ENCODE measurements at regions not wholly inside any gene's neighbourhood (a gene's known extent, or its start where the extent isn't known, plus 50 kb on each side); places are given as distances from the start of the nearest gene placed in this dataset.

- TF ChIP-seq CTCF (IDR thresholded peaks at IDR 0.05), result no peak
- Histone ChIP-seq H3K4me1 (no peaks in the 10 kb centered on the region), H3K9me3 (ENCODE audit: control insufficient read depth, low read length) (no peaks in the 10 kb centered on the region), H3K36me3 (ENCODE audit: control insufficient read depth, insufficient read depth, low read length) (no peaks in the 10 kb centered on the region), H3K27me3 (ENCODE audit: control insufficient read depth, insufficient read depth, low read length) (no peaks in the 10 kb centered on the region), H3K27ac (no peak overlapping the region), H3K4me3 (ENCODE audit: low read depth, low read length) (no peak overlapping the region), H3K4me2 (ENCODE audit: low read length) (no peak overlapping the region), H2AFZ (no peak overlapping the region), H3K9ac (no peak overlapping the region), H3K79me2 (no peaks in the 10 kb centered on the region)
Observed at GRCh38 chr5:63603996-63604395, 358.2 kb downstream of the HTR1A start.

DNA sequence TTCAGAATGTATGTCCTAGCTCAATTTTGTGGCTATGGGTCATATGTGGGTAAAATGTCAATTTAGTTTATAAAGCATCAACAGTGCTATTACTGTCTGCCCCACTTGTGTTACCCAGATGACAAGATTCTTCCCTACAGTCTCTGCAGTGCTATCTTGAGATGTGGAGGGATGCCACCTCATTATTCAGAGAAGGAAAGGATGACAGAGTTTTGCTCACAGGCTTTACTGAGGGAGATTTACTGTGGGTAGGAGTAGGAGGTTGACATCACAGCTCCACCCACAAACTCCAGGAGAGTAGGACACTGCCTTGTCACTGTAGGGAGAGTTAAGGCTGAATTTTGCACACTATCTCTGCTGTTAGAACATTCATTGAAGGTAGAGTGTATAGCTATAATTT is 359.3 kb downstream of the HTR1A start:
- no peaks in the 10 kb centered on the region for H3K36me3 ChIP-seq (ENCODE audit: control insufficient read depth, insufficient read depth, low read length)
- H3K4me2 ChIP-seq (ENCODE audit: low read length), result no peak overlapping the region
- H2AFZ ChIP-seq, result no peak overlapping the region

GRCh38 chr5:63596254-63596653 is 366.0 kb downstream of the HTR1A start:
- Histone ChIP-seq H3K9me3 (ENCODE audit: control insufficient read depth, low read length) (no peaks in the 10 kb centered on the region), H3K4me2 (ENCODE audit: low read length) (no peak overlapping the region), H3K27ac (no peak overlapping the region), H3K4me3 (ENCODE audit: low read depth, low read length) (no peak overlapping the region), H3K79me2 (no peaks in the 10 kb centered on the region), H3K36me3 (ENCODE audit: control insufficient read depth, insufficient read depth, low read length) (no peaks in the 10 kb centered on the region), H3K9ac (no peak overlapping the region), H3K27me3 (ENCODE audit: control insufficient read depth, insufficient read depth, low read length) (no peaks in the 10 kb centered on the region), H3K4me1 (no peaks in the 10 kb centered on the region), H2AFZ (no peak overlapping the region)
- no peak for TF ChIP-seq CTCF (IDR thresholded peaks at IDR 0.05)

More for the DNA sequence above, 359.3 kb downstream of the HTR1A start:
- no peak for TF ChIP-seq CTCF (IDR thresholded peaks at IDR 0.05)
- H3K4me3 ChIP-seq (ENCODE audit: low read depth, low read length), result no peak overlapping the region
- no peaks in the 10 kb centered on the region for H3K9me3 ChIP-seq (ENCODE audit: control insufficient read depth, low read length)
- no peaks in the 10 kb centered on the region for H3K79me2 ChIP-seq
- H3K27ac ChIP-seq, result no peak overlapping the region
- H3K9ac ChIP-seq, result no peak overlapping the region
- H3K4me1 ChIP-seq, result no peaks in the 10 kb centered on the region
- H3K27me3 ChIP-seq (ENCODE audit: control insufficient read depth, insufficient read depth, low read length), result no peaks in the 10 kb centered on the region

DNA sequence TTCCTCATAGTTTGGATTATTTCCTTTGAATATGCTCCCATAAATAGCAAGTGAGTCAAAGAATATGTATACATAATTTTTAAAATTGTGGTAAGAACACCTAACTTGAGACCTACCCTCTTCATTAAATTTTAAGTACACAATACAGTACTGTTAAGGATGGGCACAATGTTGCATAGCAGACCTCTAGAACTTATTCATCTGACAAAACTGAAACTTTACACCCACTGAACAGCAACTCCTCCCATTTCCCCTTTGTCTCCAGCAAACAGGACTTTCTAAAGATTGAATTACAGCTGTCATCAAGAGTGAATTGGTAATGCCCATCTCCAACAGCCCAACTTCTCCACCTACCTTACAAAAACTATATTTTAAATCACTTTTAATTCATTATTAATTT is 388.9 kb downstream of the HTR1A start:
- H3K9ac ChIP-seq, result no peak overlapping the region
- TF ChIP-seq CTCF (IDR thresholded peaks at IDR 0.05), result no peak

GRCh38 chr5:63572740-63573139 is 389.5 kb downstream of the HTR1A start:
- Histone ChIP-seq H3K4me3 (ENCODE audit: low read depth, low read length) (no peak overlapping the region), H3K79me2 (no peaks in the 10 kb centered on the region), H3K27ac (no peak overlapping the region), H3K9ac (no peak overlapping the region), H3K4me2 (ENCODE audit: low read length) (no peak overlapping the region), H3K36me3 (ENCODE audit: control insufficient read depth, insufficient read depth, low read length) (no peaks in the 10 kb centered on the region), H2AFZ (no peak overlapping the region), H3K9me3 (ENCODE audit: control insufficient read depth, low read length) (no peaks in the 10 kb centered on the region), H3K27me3 (ENCODE audit: control insufficient read depth, insufficient read depth, low read length) (no peaks in the 10 kb centered on the region), H3K4me1 (no peaks in the 10 kb centered on the region)
- no peak for TF ChIP-seq CTCF (IDR thresholded peaks at IDR 0.05)

More for the DNA sequence above, 388.9 kb downstream of the HTR1A start:
- Histone ChIP-seq H3K27ac (no peak overlapping the region), H3K36me3 (ENCODE audit: control insufficient read depth, insufficient read depth, low read length) (no peaks in the 10 kb centered on the region), H3K4me3 (ENCODE audit: low read depth, low read length) (no peak overlapping the region), H3K79me2 (no peaks in the 10 kb centered on the region), H3K9me3 (ENCODE audit: control insufficient read depth, low read length) (no peaks in the 10 kb centered on the region), H3K27me3 (ENCODE audit: control insufficient read depth, insufficient read depth, low read length) (no peaks in the 10 kb centered on the region), H3K4me2 (ENCODE audit: low read length) (no peak overlapping the region), H3K4me1 (no peaks in the 10 kb centered on the region), H2AFZ (no peak overlapping the region)

All from parathyroid adenoma (tissue), 2 donors.